K562 (cell line): ENCODE measurements at regions not wholly inside any gene's neighbourhood (a gene's known extent, or its start where the extent isn't known, plus 50 kb on each side); places are given as distances from the start of the nearest gene placed in this dataset.

Experiments
- ATAC-seq: fragments of 200-7000 bp; cut with Tn5 transposase; 3 replicates; pipeline ENCODE4 v1.9.1; 2020; ENCODE audit warnings: moderate library complexity
- BruUV-seq: library from RNA; stranded (reverse); fragments of 400-500 nt; replicated peaks from 2 replicates; lab custom pipeline; 2021; lab: Mats Ljungman, UMichigan
- CTCF ChIA-PET: fragments of 300-600 bp; formaldehyde crosslinking; extraction: SDS; loops from one replicate; lab custom pipeline; 2021; ENCODE audit warnings: low intra/inter-chr PET ratio; lab: Yijun Ruan, JAX
- POLR2A ChIA-PET: fragments of 300-600, 350-650 bp; sonication (Branson Sonifier 250); formaldehyde crosslinking; extraction: SDS; loops from one replicate; lab custom pipeline; 2021; ENCODE audit warnings: antibody characterized with exemption, inconsistent platforms; lab: Yijun Ruan, JAX
- DNase-seq, 4 experiments: peaks; one replicate each; pipeline versions ENCODE4 v3.0.0 to v3.0.0-alpha.2; 2011 to 2018; ENCODE audit warnings: low spot score in 3 of 4, mixed read lengths in 3 of 4; ENCODE audit errors: extremely low read depth in 1 of 4
- FAIRE-seq: peaks from 2 replicates; lab custom pipeline; 2011; peaks lifted over from hg19 to GRCh38; lab: Jason Lieb, UNC
- H2AFZ ChIP-seq: 2 replicates; pipeline ENCODE4 v1.6.0; 2011; ENCODE audit warnings: low read depth, low read length, control low read depth, inconsistent platforms
- H3K27ac ChIP-seq: fragments of 200-600 bp; 3 replicates; pipeline ENCODE4 v1.8.0; 2011; ENCODE audit warnings: low read depth, mild to moderate bottlenecking, control low read depth, inconsistent platforms, low read length, moderate library complexity, mixed read lengths; ENCODE audit errors: extremely low read depth
- H3K27me3 ChIP-seq, 2 experiments: fragments of 300-600 bp in 1 of 2; 2 replicates in 1 of 2; 3 replicates in 1 of 2; pipeline versions ENCODE4 v1.6.0 to v1.8.0; 2011; ENCODE audit warnings: inconsistent platforms in 2 of 2, low read length in 2 of 2, mild to moderate bottlenecking in 1 of 2, mixed read lengths in 1 of 2, moderate library complexity in 1 of 2; ENCODE audit not compliant: control insufficient read depth in 2 of 2, insufficient read depth in 2 of 2
- H3K36me3 ChIP-seq: fragments of 300-600 bp; 3 replicates; pipeline ENCODE4 v1.8.0; 2011; ENCODE audit warnings: mild to moderate bottlenecking, low read length, inconsistent platforms; ENCODE audit not compliant: control insufficient read depth, insufficient read depth
- H3K4me1 ChIP-seq, 2 experiments: fragments of 200-600 bp in 1 of 2; replicated peaks in 1 of 2; 2 replicates in 1 of 2; 3 replicates in 1 of 2; pipeline versions ENCODE4 v1.5.1 to v1.8.0; 2011; ENCODE audit warnings: inconsistent platforms in 2 of 2, low read length in 2 of 2, mild to moderate bottlenecking in 1 of 2, mixed read lengths in 1 of 2, moderate library complexity in 1 of 2; ENCODE audit not compliant: control insufficient read depth in 2 of 2, insufficient read depth in 2 of 2
- H3K4me2 ChIP-seq: 2 replicates; pipeline ENCODE4 v1.6.1; 2011; ENCODE audit warnings: low read length, control low read depth, inconsistent platforms, mixed read lengths; ENCODE audit not compliant: insufficient read depth
- H3K4me3 ChIP-seq: fragments of 200-600 bp; sonication (generic), shearing (Covaris generic); 2 replicates; pipeline ENCODE4 v1.5.1; 2016; ENCODE audit warnings: control low read depth, inconsistent platforms
- H3K79me2 ChIP-seq: fragments of 200-600 bp; 3 replicates; pipeline ENCODE4 v1.8.0; 2011; ENCODE audit warnings: low read length, inconsistent platforms; ENCODE audit not compliant: control insufficient read depth, insufficient read depth
- H3K9ac ChIP-seq, 2 experiments: 2 replicates each; pipeline versions ENCODE4 v1.6.0 to v1.6.1; 2011; ENCODE audit warnings: low read depth in 2 of 2, low read length in 2 of 2, control low read depth in 1 of 2, inconsistent platforms in 1 of 2, mild to moderate bottlenecking in 1 of 2, mixed read lengths in 1 of 2; ENCODE audit not compliant: insufficient read depth in 1 of 2
- H3K9me1 ChIP-seq: one replicate; pipeline ENCODE4 v1.6.0; 2011; ENCODE audit warnings: inconsistent platforms, mild to moderate bottlenecking, low read length, moderate library complexity; ENCODE audit not compliant: control insufficient read depth, insufficient read depth
- H3K9me3 ChIP-seq: replicated peaks from 2 replicates; pipeline ENCODE4 v1.5.1; 2011; ENCODE audit warnings: low read depth, low read length, inconsistent platforms; ENCODE audit not compliant: control insufficient read depth, insufficient read depth
- H4K20me1 ChIP-seq: replicated peaks from 2 replicates; pipeline ENCODE4 v1.6.1; 2011; ENCODE audit warnings: low read length, inconsistent platforms, mixed read lengths; ENCODE audit not compliant: control insufficient read depth, insufficient read depth
- CBFB ChIP-seq: sonication (generic); formaldehyde crosslinking; IDR thresholded peaks from 2 replicates; pipeline ENCODE4 v1.4.0; 2020; ENCODE audit warnings: mild to moderate bottlenecking, missing genetic modification reagents
- FOXJ3 ChIP-seq: sonication (generic); formaldehyde crosslinking; IDR thresholded peaks from 2 replicates; pipeline ENCODE4 v1.4.0; 2020; ENCODE audit warnings: mild to moderate bottlenecking, missing genetic modification reagents
- FOXK1 ChIP-seq: sonication (generic); formaldehyde crosslinking; IDR thresholded peaks from 2 replicates; pipeline ENCODE4 v1.8.0; 2022; ENCODE audit warnings: missing genetic modification reagents, mild to moderate bottlenecking, borderline replicate concordance
- FOXK2 ChIP-seq, 2 experiments: fragments of 450-650 bp; IDR thresholded peaks in 1 of 2; conservative IDR thresholded peaks in 1 of 2; 2 replicates each; pipeline ENCODE4 v1.6.1; 2016; ENCODE audit warnings: low read depth in 2 of 2, mild to moderate bottlenecking in 1 of 2
- HMGN3 ChIP-seq: IDR thresholded peaks from 2 replicates; pipeline ENCODE4 v1.6.1; 2011; ENCODE audit warnings: borderline replicate concordance, low read depth, mild to moderate bottlenecking, mixed read lengths, low read length; ENCODE audit not compliant: insufficient read length; ENCODE audit errors: extremely low read depth
- KLF13 ChIP-seq: fragments of 450-650 bp; IDR thresholded peaks from 2 replicates; pipeline ENCODE4 v1.6.1; 2016; ENCODE audit warnings: missing genetic modification characterization, low read depth, mild to moderate bottlenecking, missing compliant biosample characterization, moderate library complexity, borderline replicate concordance
- MAFF ChIP-seq: IDR thresholded peaks from 2 replicates; pipeline ENCODE4 v1.6.1; 2012; ENCODE audit warnings: low read length, improper control_type of control experiment
- NR2F6 ChIP-seq: fragments of 450-650 bp; formaldehyde crosslinking; IDR thresholded peaks from 2 replicates; pipeline ENCODE4 v1.4.0; 2020; ENCODE audit warnings: mild to moderate bottlenecking
- PHF8 ChIP-seq: fragments of 200-600 bp; sonication (generic); IDR thresholded peaks from 2 replicates; pipeline ENCODE4 v1.6.1; 2012; ENCODE audit warnings: mixed run types, mild to moderate bottlenecking, inconsistent platforms, low read length, moderate library complexity, borderline replicate concordance
- TEAD1 ChIP-seq, 2 experiments: fragments of 450-650 bp in 1 of 2; sonication (generic) in 1 of 2; formaldehyde crosslinking; IDR thresholded peaks; 2 replicates each; pipeline versions ENCODE4 v1.4.0 to v1.8.0; 2020 to 2022; ENCODE audit warnings: mild to moderate bottlenecking in 2 of 2, missing genetic modification reagents in 1 of 2
- TGIF2 ChIP-seq: sonication (generic); formaldehyde crosslinking; IDR thresholded peaks from 2 replicates; pipeline ENCODE4 v1.8.1; 2022; ENCODE audit warnings: mild to moderate bottlenecking, missing genetic modification reagents, moderate library complexity
- ZNF766 ChIP-seq: fragments of 200-800 bp; sonication (Bioruptor generic); conservative IDR thresholded peaks from 2 replicates; pipeline ENCODE4 v1.6.1; 2016; ENCODE audit warnings: missing genetic modification characterization, missing compliant biosample characterization
- WGBS: fragments of 100-300 bp; shearing (Covaris generic); methylation state at CpG from one replicate; pipeline ENCODE4 v1.1.6; 2016; ENCODE audit warnings: low coverage, mixed read lengths; ENCODE audit not compliant: insufficient coverage; ENCODE audit errors: missing lambda C conversion rate; 5-methylcytosine and 5-hydroxymethylcytosine counted together
- in situ Hi-C: fragments of 300-500 bp; cut with MboI; formaldehyde crosslinking; loops from 4 replicates; pipeline ENCODE4 v1.15.0; 2018; ENCODE audit warnings: inconsistent platforms, mixed read lengths
- intact Hi-C: fragments of 100-400 bp; cut with micrococcal nuclease; formaldehyde crosslinking; loops from 2 replicates; pipeline ENCODE4 v1.14.2; 2022
- TF ChIP-seq, protein P1 (sequence below): fragments of 250-450 bp; sonication (Bioruptor Pico); IDR thresholded peaks from 2 replicates; pipeline ENCODE4 v1.4.0; 2020; ENCODE audit warnings: mild to moderate bottlenecking, moderate library complexity

GRCh38 chr5:57738787-57739186, 256.2 kb upstream of the ACTBL2 start (continued):
- no peak for TF ChIP-seq HMGN3
- TF ChIP-seq TGIF2: no peak

GRCh38 chr5:57738301-57738700, 255.7 kb upstream of the ACTBL2 start:
- no peaks in the 10 kb centered on the region for H3K4me1 ChIP-seq
- H3K9ac ChIP-seq: no peak overlapping the region
- CTCF ChIA-PET: no interaction called here
- ATAC-seq (no peak), FAIRE-seq (no peak), DNase-seq (no peak)
- TF ChIP-seq CBFB (CRISPR knock-in tag): no peak
- no peak for TF ChIP-seq MAFF
- no peaks in the 10 kb centered on the region for H3K9me3 ChIP-seq
- no peaks in the 10 kb centered on the region for H3K27me3 ChIP-seq
- H3K36me3 ChIP-seq: no peaks in the 10 kb centered on the region
- no peaks in the 10 kb centered on the region for H3K9me1 ChIP-seq
- BruUV-seq: no TSS peak
- no peak overlapping the region for H3K4me3 ChIP-seq
- intact Hi-C loops: no loop called here
- 17% methylated on average over 2 of the region's 2 CpGs for WGBS
- no peak overlapping the region for H2AFZ ChIP-seq
- H3K27ac ChIP-seq: no peak overlapping the region
- POLR2A ChIA-PET: no interaction called here
- H3K4me2 ChIP-seq: no peak overlapping the region
- no peaks in the 10 kb centered on the region for H3K79me2 ChIP-seq
- in situ Hi-C loops: no loop called here
- H4K20me1 ChIP-seq: no peaks in the 10 kb centered on the region

- no peak overlapping the region for H3K4me2 ChIP-seq
- H3K79me2 ChIP-seq: no peaks in the 10 kb centered on the region
- BruUV-seq: no TSS peak
- DNase-seq (no peak), FAIRE-seq (no peak), ATAC-seq (no peak)
- no peak overlapping the region for H3K27ac ChIP-seq
- ChIA-PET POLR2A (no interaction called here), CTCF (no interaction called here)
- no peaks in the 10 kb centered on the region for H4K20me1 ChIP-seq
- no peaks in the 10 kb centered on the region for H3K27me3 ChIP-seq
- no peak overlapping the region for H3K4me3 ChIP-seq
- H3K9ac ChIP-seq: no peak overlapping the region
- intact Hi-C loops: no loop called here
- no peaks in the 10 kb centered on the region for H3K9me3 ChIP-seq
- no peaks in the 10 kb centered on the region for H3K4me1 ChIP-seq
- no peak overlapping the region for H2AFZ ChIP-seq
- 2% methylated on average over 4 of the region's 4 CpGs for WGBS
- no peaks in the 10 kb centered on the region for H3K36me3 ChIP-seq
- no peaks in the 10 kb centered on the region for H3K9me1 ChIP-seq
- in situ Hi-C loops: no loop called here
- TF ChIP-seq FOXK1: no peak
- no peak for TF ChIP-seq FOXK2 (conservative IDR thresholded peaks at IDR 0.05 in 1 of 2, IDR thresholded peaks at IDR 0.05 in 1 of 2; ENCODE audit: low read depth in 2 of 2)
- TF ChIP-seq PHF8: no peak
- TF ChIP-seq KLF13 (tag): no peak
- TF ChIP-seq NR2F6 (CRISPR knock-in tag): no peak
- TF ChIP-seq TEAD1 (CRISPR knock-in tag; IDR thresholded peaks at IDR 0.05): no peak
- TF ChIP-seq ZNF766 (CRISPR knock-in tag): no peak
- TF ChIP-seq FOXJ3 (CRISPR knock-in tag): no peak
- TF ChIP-seq, protein P1, sequence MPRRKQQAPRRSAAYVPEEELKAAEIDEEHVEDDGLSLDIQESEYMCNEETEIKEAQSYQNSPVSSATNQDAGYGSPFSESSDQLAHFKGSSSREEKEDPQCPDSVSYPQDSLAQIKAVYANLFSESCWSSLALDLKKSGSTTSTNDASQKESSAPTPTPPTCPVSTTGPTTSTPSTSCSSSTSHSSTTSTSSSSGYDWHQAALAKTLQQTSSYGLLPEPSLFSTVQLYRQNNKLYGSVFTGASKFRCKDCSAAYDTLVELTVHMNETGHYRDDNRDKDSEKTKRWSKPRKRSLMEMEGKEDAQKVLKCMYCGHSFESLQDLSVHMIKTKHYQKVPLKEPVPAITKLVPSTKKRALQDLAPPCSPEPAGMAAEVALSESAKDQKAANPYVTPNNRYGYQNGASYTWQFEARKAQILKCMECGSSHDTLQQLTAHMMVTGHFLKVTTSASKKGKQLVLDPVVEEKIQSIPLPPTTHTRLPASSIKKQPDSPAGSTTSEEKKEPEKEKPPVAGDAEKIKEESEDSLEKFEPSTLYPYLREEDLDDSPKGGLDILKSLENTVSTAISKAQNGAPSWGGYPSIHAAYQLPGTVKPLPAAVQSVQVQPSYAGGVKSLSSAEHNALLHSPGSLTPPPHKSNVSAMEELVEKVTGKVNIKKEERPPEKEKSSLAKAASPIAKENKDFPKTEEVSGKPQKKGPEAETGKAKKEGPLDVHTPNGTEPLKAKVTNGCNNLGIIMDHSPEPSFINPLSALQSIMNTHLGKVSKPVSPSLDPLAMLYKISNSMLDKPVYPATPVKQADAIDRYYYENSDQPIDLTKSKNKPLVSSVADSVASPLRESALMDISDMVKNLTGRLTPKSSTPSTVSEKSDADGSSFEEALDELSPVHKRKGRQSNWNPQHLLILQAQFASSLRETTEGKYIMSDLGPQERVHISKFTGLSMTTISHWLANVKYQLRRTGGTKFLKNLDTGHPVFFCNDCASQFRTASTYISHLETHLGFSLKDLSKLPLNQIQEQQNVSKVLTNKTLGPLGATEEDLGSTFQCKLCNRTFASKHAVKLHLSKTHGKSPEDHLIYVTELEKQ (CRISPR knock-in tag): no peak
Measured at GRCh38 chr5:57736716-57737115, 254.1 kb upstream of the ACTBL2 start.
